ENCODE measurements at regions not wholly inside any gene's neighbourhood (a gene's known extent, or its start where the extent isn't known, plus 50 kb on each side); places are given as distances from the start of the nearest gene placed in this dataset.
"Not testable (repeated sequence)": the region's sequence is repeated elsewhere in the genome, so short reads cannot be mapped to it uniquely, and the experiment has no call there.

DNA sequence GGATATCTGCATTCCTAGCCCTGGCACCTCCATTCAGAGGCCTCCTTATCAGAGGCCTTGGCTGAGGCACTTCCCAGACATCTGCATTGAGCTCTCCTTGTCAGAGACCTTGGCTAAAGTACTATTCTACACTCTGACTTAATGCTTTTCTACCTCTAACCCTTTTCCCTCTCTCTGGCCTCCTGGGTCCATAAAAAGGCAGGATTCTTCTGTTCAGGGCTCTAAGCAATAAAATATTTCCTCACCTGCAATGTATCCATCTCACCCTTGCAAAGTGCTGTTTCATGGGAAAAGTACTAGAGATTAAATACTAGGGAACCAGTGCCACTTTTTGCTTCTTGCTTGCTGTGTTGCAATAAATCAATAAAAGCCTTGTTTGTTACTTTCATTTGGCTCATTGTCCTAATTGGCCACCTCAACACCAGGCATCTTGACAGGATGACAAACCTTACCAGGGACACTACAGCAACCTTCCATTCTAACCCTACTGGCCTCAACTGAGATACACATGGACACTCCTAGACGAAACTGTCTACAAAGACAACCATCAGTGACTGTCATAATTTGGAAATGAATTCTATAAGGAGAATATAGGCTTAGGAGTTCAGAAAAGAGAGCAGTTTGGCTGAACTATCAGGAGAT lies 106.5 kb upstream of the SETMAR start:
- no peak for DNase-seq
- no peaks in the 10 kb centered on the region for H3K27me3 ChIP-seq
- intact Hi-C loops (cut with DNase I): no loop called here
- no peaks in the 10 kb centered on the region for H3K4me1 ChIP-seq
- 80 to 100% methylated on average over 1 of the region's 1 CpG for WGBS, 2 donors
- no peaks in the 10 kb centered on the region for H3K36me3 ChIP-seq
- H3K4me3 ChIP-seq: no peak overlapping the region
- no peak for TF ChIP-seq POLR2A (IDR thresholded peaks at IDR 0.05)
- TF ChIP-seq, protein P1, sequence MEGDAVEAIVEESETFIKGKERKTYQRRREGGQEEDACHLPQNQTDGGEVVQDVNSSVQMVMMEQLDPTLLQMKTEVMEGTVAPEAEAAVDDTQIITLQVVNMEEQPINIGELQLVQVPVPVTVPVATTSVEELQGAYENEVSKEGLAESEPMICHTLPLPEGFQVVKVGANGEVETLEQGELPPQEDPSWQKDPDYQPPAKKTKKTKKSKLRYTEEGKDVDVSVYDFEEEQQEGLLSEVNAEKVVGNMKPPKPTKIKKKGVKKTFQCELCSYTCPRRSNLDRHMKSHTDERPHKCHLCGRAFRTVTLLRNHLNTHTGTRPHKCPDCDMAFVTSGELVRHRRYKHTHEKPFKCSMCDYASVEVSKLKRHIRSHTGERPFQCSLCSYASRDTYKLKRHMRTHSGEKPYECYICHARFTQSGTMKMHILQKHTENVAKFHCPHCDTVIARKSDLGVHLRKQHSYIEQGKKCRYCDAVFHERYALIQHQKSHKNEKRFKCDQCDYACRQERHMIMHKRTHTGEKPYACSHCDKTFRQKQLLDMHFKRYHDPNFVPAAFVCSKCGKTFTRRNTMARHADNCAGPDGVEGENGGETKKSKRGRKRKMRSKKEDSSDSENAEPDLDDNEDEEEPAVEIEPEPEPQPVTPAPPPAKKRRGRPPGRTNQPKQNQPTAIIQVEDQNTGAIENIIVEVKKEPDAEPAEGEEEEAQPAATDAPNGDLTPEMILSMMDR (IDR thresholded peaks at IDR 0.05): no peak
- no peak overlapping the region for H3K27ac ChIP-seq
- no peaks in the 10 kb centered on the region for H3K9me3 ChIP-seq

DNA sequence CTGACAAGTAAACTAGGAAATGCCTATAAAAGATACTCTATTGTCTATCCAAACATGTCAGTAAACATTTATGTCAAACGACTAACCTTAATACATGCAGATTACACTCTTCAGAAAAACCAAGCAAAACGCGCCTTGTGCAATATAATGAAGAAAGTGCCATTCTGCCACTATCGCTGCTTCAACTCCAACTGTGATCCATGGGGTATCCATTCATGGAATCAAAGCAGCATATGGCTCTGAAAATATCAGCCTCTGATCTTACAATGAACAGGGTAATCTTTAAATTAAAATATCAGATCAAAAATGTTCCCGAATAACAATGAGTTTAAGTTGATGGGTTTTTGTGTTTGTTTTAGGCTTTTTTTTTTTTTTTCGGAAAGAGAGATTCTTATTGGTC lies 105.5 kb upstream of the SETMAR start:
- no peaks in the 10 kb centered on the region for H3K9me3 ChIP-seq
- no peak overlapping the region for H3K4me3 ChIP-seq
- H3K27ac ChIP-seq: no peak overlapping the region
- intact Hi-C loops (cut with DNase I): no loop called here
- no peaks in the 10 kb centered on the region for H3K36me3 ChIP-seq
- H3K27me3 ChIP-seq: no peaks in the 10 kb centered on the region
- WGBS, 2 donors: 82 to 92% methylated on average over 6 of the region's 6 CpGs
- no peak for DNase-seq
- H3K4me1 ChIP-seq: no peaks in the 10 kb centered on the region
- TF ChIP-seq, protein P1 (IDR thresholded peaks at IDR 0.05): no peak
- no peak for TF ChIP-seq POLR2A (IDR thresholded peaks at IDR 0.05)

DNA sequence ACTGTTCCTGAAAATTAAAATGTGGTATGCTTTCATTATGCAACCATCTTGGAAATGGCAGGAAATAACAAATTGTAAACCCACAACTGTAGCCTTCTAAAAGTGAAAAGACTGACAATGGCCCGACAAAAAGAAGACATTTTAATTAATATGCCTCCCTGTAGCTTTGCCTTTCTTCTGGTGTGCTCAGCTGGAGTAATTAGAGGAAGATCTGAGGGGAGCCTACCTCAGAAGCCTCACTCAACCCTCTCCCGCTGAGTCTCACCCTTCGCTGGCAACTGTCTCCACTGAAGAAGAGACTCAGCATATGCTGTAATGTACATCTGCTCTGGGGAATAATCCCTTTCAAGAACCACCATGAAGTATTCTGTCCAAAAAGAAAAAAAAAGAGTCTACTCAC lies 104.7 kb upstream of the SETMAR start:
- DNase-seq: no peak
- Histone ChIP-seq H3K36me3 (no peaks in the 10 kb centered on the region), H3K27me3 (no peaks in the 10 kb centered on the region), H3K4me3 (no peak overlapping the region), H3K4me1 (no peaks in the 10 kb centered on the region), H3K27ac (no peak overlapping the region), H3K9me3 (no peaks in the 10 kb centered on the region)
- TF ChIP-seq, protein P1 (IDR thresholded peaks at IDR 0.05): no peak
- no peak for TF ChIP-seq POLR2A (IDR thresholded peaks at IDR 0.05)
- 75 to 87% methylated on average over 3 of the region's 3 CpGs for WGBS, 2 donors
- intact Hi-C loops (cut with DNase I): no loop called here

DNA sequence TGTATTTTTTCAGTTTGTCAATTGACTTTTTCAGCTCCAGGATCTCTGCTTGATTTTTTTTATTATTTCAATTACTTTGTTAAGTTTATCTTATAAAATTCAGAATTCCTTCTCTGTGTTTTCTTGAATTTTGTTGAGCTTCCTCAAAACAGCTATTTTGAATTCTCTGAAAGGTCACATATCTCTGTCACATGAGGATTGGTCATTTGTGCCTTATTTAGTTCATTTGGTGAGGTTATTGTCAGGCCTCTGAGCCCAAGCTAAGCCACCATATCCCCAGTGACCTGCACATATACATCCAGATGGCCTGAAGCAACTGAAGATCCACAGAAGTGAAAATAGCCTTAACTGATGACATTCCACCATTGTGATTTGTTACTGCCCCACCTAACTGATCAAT lies 98.4 kb upstream of the SETMAR start:
- H3K9me3 ChIP-seq; H3K4me1 ChIP-seq; intact Hi-C loops (cut with DNase I); DNase-seq; H3K4me3 ChIP-seq; H3K27ac ChIP-seq; H3K36me3 ChIP-seq; H3K27me3 ChIP-seq: not testable (repeated sequence)

DNA sequence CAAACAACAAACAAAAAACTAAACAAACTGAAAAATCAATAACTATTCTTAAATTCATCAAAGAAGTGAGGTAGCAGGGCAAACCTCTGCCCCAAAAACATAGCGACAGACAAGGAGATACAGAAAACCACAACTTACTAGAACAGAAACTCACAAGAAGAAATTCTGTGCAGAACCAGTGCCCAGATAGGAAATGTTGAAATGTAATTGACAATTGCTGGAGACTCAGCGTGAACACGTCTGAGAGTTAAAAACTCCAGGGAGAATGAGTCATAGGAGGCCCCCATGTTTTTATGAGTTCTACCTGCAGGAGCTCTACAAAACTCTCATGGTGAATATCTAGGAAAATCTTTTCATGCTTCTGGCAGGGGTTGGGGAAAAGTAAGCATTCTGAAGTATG lies 95.5 kb upstream of the SETMAR start:
- Histone ChIP-seq H3K27me3 (no peaks in the 10 kb centered on the region), H3K4me1 (no peaks in the 10 kb centered on the region), H3K9me3 (no peaks in the 10 kb centered on the region), H3K27ac (no peak overlapping the region), H3K36me3 (no peaks in the 10 kb centered on the region), H3K4me3 (no peak overlapping the region)
- 28 to 29% methylated on average over 3 of the region's 3 CpGs for WGBS, 2 donors
- intact Hi-C loops (cut with DNase I): no loop called here
- DNase-seq: no peak
- TF ChIP-seq POLR2A (IDR thresholded peaks at IDR 0.05): no peak
- TF ChIP-seq, protein P1 (IDR thresholded peaks at IDR 0.05): no peak

DNA sequence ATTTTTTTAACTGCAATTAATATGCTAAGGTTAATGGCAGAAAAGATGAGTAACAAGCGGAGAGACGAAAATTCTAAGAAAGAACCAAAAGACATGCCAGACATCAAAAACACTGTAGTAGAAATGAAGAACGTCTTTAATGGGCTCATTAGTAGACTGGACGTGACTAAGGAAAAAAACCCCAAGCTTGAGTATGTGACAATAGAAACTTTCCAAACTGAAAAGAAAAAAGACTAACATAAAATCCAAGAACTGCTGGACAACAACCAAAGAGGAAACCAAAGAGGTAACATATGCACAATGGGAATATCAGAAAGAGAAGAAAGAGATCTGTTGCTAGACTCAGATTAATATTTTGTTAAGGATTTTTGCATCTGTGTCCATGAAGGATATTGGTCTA lies 94.6 kb upstream of the SETMAR start:
- no peaks in the 10 kb centered on the region for H3K9me3 ChIP-seq
- no peak for DNase-seq
- WGBS, 2 donors: 78 to 83% methylated on average over 4 of the region's 4 CpGs
- no peaks in the 10 kb centered on the region for H3K27me3 ChIP-seq
- TF ChIP-seq, protein P1 (IDR thresholded peaks at IDR 0.05): no peak
- TF ChIP-seq POLR2A (IDR thresholded peaks at IDR 0.05): no peak
- no peaks in the 10 kb centered on the region for H3K4me1 ChIP-seq
- intact Hi-C loops (cut with DNase I): no loop called here
- no peak overlapping the region for H3K4me3 ChIP-seq
- no peak overlapping the region for H3K27ac ChIP-seq
- no peaks in the 10 kb centered on the region for H3K36me3 ChIP-seq

All from esophagus squamous epithelium (tissue), 5 donors.